Activated CD4-positive, alpha-beta T cell treated with anti-CD3 and anti-CD28 coated beads, Interleukin-2, amount 10 ng/mL, durations not matched to agents 7 days and 5 days (primary cell): ENCODE measurements at regions not wholly inside any gene's neighbourhood (a gene's known extent, or its start where the extent isn't known, plus 50 kb on each side); places are given as distances from the start of the nearest gene placed in this dataset.

Experiments
- CTCF ChIA-PET: fragments of 350-600 bp; sonication (Branson Sonifier 250); formaldehyde crosslinking; loops from one replicate; lab custom pipeline; 2021; ENCODE audit warnings: antibody characterized with exemption; lab: Charles Lee
- POLR2A ChIA-PET: fragments of 350-600 bp; sonication (Branson Sonifier 250); formaldehyde crosslinking; loops from one replicate; lab custom pipeline; 2021; ENCODE audit warnings: antibody characterized with exemption; lab: Charles Lee
- DNase-seq: peaks from one replicate; pipeline ENCODE4 v3.0.0-alpha.2; 2020
- H3K27ac Mint-ChIP-seq: one replicate; pipeline ENCODE4 v1.8.0; 2021; ENCODE audit warnings: mild to moderate bottlenecking, moderate library complexity, mixed read lengths
- H3K27me3 Mint-ChIP-seq: one replicate; pipeline ENCODE4 v1.8.0; 2021; ENCODE audit warnings: mixed read lengths
- H3K36me3 Mint-ChIP-seq: one replicate; pipeline ENCODE4 v1.8.0; 2021; ENCODE audit warnings: low read depth, mixed read lengths
- H3K4me1 Mint-ChIP-seq: one replicate; pipeline ENCODE4 v1.8.0; 2021; ENCODE audit warnings: mixed read lengths
- H3K4me3 Mint-ChIP-seq: one replicate; pipeline ENCODE4 v1.8.0; 2021; ENCODE audit warnings: mild to moderate bottlenecking, moderate library complexity, mixed read lengths
- H3K9me3 Mint-ChIP-seq: one replicate; pipeline ENCODE4 v1.8.0; 2021; ENCODE audit warnings: mixed read lengths

- Mint-ChIP-seq H3K4me1 (peaks cover 32% of the 10 kb centered on the region), H3K36me3 (no peaks in the 10 kb centered on the region), H3K9me3 (no peaks in the 10 kb centered on the region), H3K27me3 (peaks cover 6% of the 10 kb centered on the region), H3K4me3 (no peak overlapping the region), H3K27ac (no peak overlapping the region)
- ChIA-PET POLR2A (no interaction called here), CTCF (interaction anchor here (0.6 to 2.1 kb wide), 3 partner anchors 30 to 64 kb away, joined by 3 to 10 read pairs (median 3); no protein-coding TSS in a partner anchor)
- DNase-seq = no peak
Observed at GRCh38 chr9:126750941-126751725, 53.7 kb upstream of the ZBTB43 start.

GRCh38 chr9:126752376-126752775, 52.5 kb upstream of the ZBTB43 start:
- H3K27me3 Mint-ChIP-seq = peaks cover 6% of the 10 kb centered on the region
- H3K9me3 Mint-ChIP-seq = no peaks in the 10 kb centered on the region
- peaks cover 24% of the 10 kb centered on the region for H3K4me1 Mint-ChIP-seq
- no peak for DNase-seq
- ChIA-PET CTCF (interaction anchor here (1.7 to 2.1 kb wide), 2 partner anchors 29 to 47 kb away, joined by 3 to 10 read pairs; no protein-coding TSS in a partner anchor), POLR2A (no interaction called here)
- no peaks in the 10 kb centered on the region for H3K36me3 Mint-ChIP-seq
- H3K4me3 Mint-ChIP-seq = no peak overlapping the region
- no peak overlapping the region for H3K27ac Mint-ChIP-seq

GRCh38 chr9:126752881-126753670, 51.8 kb upstream of the ZBTB43 start:
- H3K36me3 Mint-ChIP-seq = no peaks in the 10 kb centered on the region
- ChIA-PET CTCF (interaction anchor here (0.7 to 2.1 kb wide), 3 partner anchors 11 to 48 kb away, joined by 3 to 10 read pairs (median 4); no protein-coding TSS in a partner anchor), POLR2A (no interaction called here)
- H3K9me3 Mint-ChIP-seq = no peaks in the 10 kb centered on the region
- DNase-seq = no peak
- peaks cover 17% of the 10 kb centered on the region for H3K4me1 Mint-ChIP-seq
- H3K4me3 Mint-ChIP-seq = no peak overlapping the region
- no peak overlapping the region for H3K27ac Mint-ChIP-seq
- peaks cover 6% of the 10 kb centered on the region for H3K27me3 Mint-ChIP-seq

GRCh38 chr9:126754436-126755316, 50.2 kb upstream of the ZBTB43 start:
- no peak for DNase-seq
- Mint-ChIP-seq H3K9me3 (no peaks in the 10 kb centered on the region), H3K36me3 (no peaks in the 10 kb centered on the region), H3K4me1 (peaks cover 8% of the 10 kb centered on the region), H3K27me3 (peaks cover 6% of the 10 kb centered on the region), H3K27ac (no peak overlapping the region), H3K4me3 (no peak overlapping the region)
- ChIA-PET CTCF (no interaction called here), POLR2A (no interaction called here)
